Stimulated activated CD8-positive, alpha-beta memory T cell treated with anti-CD3 and anti-CD28 coated beads, Interleukin-12 subunit alpha, Interleukin-12 subunit beta, amount 100 ng/mL, for 4 hours (primary cell): ENCODE measurements at regions not wholly inside any gene's neighbourhood (a gene's known extent, or its start where the extent isn't known, plus 50 kb on each side); places are given as distances from the start of the nearest gene placed in this dataset.
"Not testable (repeated sequence)": the region's sequence is repeated elsewhere in the genome, so short reads cannot be mapped to it uniquely, and the experiment has no call there.

ENCODE experiments used
- DNase-seq: peaks from one replicate; pipeline ENCODE4 v3.0.0-alpha.2; 2020; ENCODE audit warnings: low read depth

GRCh38 chr1:148263906-148264255 is 111.8 kb upstream of the NBPF11 start:
- no peak for DNase-seq

- peak; percentile 21 for DNase-seq
Measured at GRCh38 chr1:148263128-148263905, 111.2 kb upstream of the NBPF11 start.

- DNase-seq, result not testable (repeated sequence)
Measured at GRCh38 chr1:148261684-148262083, 109.6 kb upstream of the NBPF11 start.

DNA sequence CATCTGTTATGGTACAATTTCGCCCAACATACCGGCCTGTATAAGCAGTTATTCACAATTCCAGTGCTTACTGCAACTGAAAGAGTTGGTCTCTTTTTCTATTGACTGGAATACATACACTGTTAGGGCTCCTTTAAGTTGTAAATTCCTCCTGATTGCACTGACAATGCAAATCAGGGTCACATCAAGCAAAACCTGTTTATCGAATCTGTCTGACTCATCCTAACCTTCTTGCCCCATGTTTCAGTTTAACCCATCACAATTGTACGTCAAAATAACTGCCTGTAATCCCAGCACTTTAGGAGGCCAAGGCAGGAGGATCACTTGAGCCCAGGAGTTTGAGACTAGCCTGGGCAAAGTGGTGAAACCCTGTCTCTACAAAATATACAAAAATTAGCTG is 105.8 kb upstream of the NBPF11 start:
- DNase-seq, result not testable (repeated sequence)

GRCh38 chr1:148254611-148255429 is 102.7 kb upstream of the NBPF11 start:
- DNase-seq, result not testable (repeated sequence)

DNA sequence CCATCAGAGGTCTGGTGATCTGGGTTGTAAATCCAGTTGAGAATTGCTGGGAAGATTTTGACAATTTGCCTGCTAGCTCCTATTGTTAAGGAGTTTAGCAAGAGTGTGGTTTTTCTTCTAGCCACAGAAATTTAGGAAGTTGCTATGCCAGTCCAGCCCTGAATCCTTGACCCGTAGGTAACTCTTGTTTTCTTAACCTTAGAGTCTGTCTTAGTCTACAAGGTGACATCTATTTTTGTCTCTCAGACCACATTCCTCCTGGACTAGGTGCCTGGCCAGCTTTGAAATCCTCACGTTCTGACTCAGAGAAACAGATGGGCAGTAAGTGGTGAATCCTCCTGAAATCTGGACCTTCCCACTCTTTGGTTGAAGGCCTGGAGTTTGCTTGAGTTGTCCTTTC is 101.7 kb upstream of the NBPF11 start:
- DNase-seq, result not testable (repeated sequence)

- DNase-seq, result not testable (repeated sequence)
Measured at GRCh38 chr1:148248798-148249197, 96.7 kb upstream of the NBPF11 start.

DNA sequence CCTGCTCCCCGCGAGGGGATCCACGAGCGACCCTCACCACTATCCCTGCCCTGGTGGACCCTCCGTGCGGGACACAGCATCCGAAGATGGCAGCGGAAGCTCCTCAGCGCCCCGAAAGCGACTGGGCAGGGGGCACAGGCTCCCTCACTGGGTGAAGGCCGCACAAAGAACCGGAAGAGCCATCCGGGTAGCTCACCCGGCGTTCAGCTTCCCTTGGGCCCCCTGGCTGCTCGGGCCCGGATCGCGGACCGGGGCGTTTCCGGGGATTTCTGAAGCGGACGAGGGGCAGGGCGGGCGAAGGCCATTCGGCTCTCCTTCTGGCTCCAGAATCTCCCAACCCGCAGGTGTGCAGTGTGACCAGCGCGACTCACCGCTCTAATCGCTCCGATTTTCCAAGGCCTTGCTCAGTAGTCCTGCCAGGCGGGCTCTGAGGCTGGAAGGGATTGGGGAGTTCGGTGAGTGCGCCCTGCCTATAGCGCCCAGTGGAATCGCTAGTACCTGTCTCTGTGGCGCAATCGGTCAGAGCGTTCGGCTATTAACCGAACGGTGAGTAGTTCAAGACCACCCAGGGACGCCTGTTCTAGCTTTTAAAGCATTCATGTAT is 94.3 kb upstream of the NBPF11 start:
- not testable (repeated sequence) for DNase-seq

GRCh38 chr1:148245843-148246242 is 93.8 kb upstream of the NBPF11 start:
- DNase-seq, result not testable (repeated sequence)

DNA sequence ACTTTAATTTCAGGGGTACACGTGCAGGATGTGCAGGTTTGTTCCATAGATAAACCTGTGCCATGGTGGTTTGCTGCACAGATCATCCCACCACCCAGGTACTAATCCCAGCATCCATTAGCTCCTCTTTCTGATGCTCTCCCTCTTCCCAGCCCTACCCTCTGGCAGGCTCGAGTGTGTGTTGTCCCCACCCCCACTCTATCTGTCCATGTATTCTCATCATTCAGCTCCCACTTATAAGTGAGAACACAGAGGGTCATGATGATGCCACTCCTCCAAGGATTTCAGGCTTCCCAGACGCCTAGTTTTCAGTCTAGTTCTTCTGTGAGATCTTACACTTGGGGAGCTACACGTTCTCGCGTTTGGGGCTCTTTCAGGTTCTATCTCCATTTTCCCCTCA is 93.4 kb upstream of the NBPF11 start:
- not testable (repeated sequence) for DNase-seq

DNA sequence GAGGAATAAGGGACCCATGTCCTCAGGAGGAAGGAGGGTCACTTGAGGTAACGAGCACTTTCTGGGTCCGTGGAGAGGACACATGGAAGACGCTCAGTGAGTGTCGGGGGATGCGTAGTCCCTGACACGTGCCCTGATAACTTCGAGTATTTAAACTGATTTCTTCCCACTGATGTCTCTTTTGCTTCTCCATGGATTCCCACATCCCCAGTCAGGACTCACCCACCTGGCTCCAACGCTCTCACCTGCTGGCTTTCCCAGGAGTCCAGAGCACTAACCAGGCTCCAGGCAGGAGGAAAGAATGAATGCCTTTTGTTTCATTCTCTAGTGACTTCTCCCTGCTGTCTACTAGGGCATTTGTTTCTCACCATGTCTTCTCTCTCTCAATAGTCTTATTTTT is 81.2 kb upstream of the NBPF11 start:
- DNase-seq, result not testable (repeated sequence)

- not testable (repeated sequence) for DNase-seq
Measured at GRCh38 chr1:148228846-148229245, 76.8 kb upstream of the NBPF11 start.

GRCh38 chr1:148222399-148223159 is 70.5 kb upstream of the NBPF11 start:
- not testable (repeated sequence) for DNase-seq

- not testable (repeated sequence) for DNase-seq
Measured at GRCh38 chr1:148221593-148221992, 69.5 kb upstream of the NBPF11 start.

DNA sequence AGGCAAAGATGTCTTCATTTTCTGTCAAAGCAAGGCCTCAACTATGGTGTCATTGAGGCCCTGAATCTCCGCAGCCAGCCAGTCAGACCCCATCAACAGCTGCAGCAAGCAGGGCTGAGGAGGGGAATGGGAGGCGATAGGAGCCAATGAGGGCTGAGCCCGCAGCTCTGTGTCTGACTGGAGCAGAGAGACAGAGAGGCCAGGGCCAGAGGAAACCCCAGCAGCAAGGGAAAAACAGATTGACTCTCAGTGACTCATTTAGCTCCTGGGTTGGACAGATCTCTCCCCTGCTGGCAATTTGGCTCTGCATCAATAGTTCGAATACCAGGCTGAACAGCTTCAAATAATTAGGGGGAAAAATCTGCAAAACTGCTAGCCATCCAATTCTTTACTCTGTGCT is 67.1 kb upstream of the NBPF11 start:
- not testable (repeated sequence) for DNase-seq

- DNase-seq, result not testable (repeated sequence)
Measured at GRCh38 chr1:148211191-148211590, 59.1 kb upstream of the NBPF11 start.

DNA sequence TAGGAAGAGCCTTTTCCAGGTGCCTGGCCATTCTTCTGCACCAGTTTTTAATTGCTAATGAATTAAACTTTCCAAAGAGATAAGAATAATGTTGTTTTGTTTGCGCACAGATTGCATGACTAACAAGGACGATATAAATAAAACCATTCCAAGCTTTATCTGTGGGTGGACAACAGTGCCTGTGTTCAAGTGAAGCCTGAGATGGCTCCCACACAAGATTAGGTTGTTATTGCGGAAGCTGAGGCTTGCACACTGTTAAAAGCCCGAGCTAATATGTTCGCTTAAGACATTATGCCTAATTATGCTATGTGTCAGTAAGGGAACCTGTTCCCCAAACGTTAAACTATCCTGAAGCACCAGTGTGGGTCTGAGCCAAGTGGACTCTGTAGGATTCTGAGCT is 58.5 kb upstream of the NBPF11 start:
- DNase-seq, result not testable (repeated sequence)

DNA sequence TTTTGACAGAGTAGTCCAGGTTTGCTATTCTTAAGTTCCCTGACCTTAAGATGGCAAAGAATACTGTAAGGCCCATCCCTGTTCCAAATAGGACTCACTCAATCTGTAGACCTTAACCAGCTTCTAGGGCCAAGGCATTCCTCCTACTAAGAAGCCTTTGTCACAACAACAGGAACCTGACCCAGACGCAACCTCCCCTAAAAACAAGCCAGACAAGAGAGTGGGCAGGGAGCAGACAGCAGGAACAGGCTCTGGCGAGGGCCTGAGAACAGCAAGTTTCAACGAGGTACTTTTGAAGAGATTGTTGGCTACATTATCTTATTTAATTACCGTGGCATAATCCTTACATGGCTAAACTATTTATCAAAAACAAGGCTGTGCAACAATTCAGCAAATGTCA is 58.1 kb upstream of the NBPF11 start:
- DNase-seq, result not testable (repeated sequence)

DNA sequence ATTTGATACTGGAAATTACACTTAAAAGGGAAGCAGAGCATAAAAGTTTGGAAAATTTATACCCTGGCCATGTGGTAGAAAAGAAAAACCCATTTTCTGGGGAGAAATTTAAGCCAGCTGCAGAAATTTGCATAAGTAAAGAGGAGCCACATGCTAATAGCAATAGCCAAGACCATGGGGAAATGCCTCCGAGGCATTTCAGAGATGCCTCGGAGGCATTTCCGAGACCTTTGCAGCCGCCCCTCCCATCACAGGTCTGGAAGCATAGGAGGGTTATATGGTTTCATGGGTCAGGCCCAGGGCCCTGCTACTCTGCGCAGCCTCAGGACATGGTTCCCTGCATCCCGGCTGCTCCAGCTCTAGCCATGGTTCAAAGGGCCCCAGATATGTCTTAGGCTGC is 49.9 kb upstream of the NBPF11 start:
- not testable (repeated sequence) for DNase-seq
